IMR-90 (cell line): ENCODE measurements at regions not wholly inside any gene's neighbourhood (a gene's known extent, or its start where the extent isn't known, plus 50 kb on each side); places are given as distances from the start of the nearest gene placed in this dataset.

Experiments
- ATAC-seq: fragments of 200-7000 bp; cut with Tn5 transposase; 2 replicates; pipeline ENCODE4 v1.9.1; 2020; ENCODE audit warnings: low read depth, mild to moderate bottlenecking, moderate library complexity
- BruUV-seq: library from RNA; stranded (reverse); fragments of 400-500 nt; replicated peaks from 2 replicates; lab custom pipeline; 2021; lab: Mats Ljungman, UMichigan
- CTCF ChIA-PET: fragments of 300-600 bp; formaldehyde crosslinking; extraction: SDS; loops from one replicate; lab custom pipeline; 2021; ENCODE audit warnings: antibody characterized with exemption; lab: Yijun Ruan, JAX
- POLR2A ChIA-PET: fragments of 300-600 bp; sonication (Branson Sonifier 250); formaldehyde crosslinking; loops from one replicate; lab custom pipeline; 2022; ENCODE audit warnings: antibody characterized with exemption; ENCODE audit not compliant: unreplicated experiment; lab: Charles Lee
- DNase-seq: peaks from one replicate; pipeline ENCODE4 v3.0.0; 2013
- H2AFZ ChIP-seq: replicated peaks from 2 replicates; pipeline ENCODE3; 2013; ENCODE audit warnings: low read length, mild to moderate bottlenecking; ENCODE audit not compliant: poor library complexity
- H2AK5ac ChIP-seq: 2 replicates; pipeline ENCODE4 v1.6.1; 2013; ENCODE audit warnings: low read depth, low read length, inconsistent platforms
- H2AK9ac ChIP-seq: replicated peaks from 2 replicates; pipeline ENCODE3; 2013; ENCODE audit warnings: mild to moderate bottlenecking, low read depth, low read length, moderate library complexity; ENCODE audit not compliant: poor library complexity
- H2BK120ac ChIP-seq: 2 replicates; pipeline ENCODE4 v1.6.1; 2013; ENCODE audit warnings: low read depth, low read length, inconsistent platforms
- H2BK15ac ChIP-seq: 3 replicates; pipeline ENCODE4 v1.6.1; 2013; ENCODE audit warnings: low read depth, low read length, inconsistent platforms
- H2BK20ac ChIP-seq: 2 replicates; pipeline ENCODE4 v1.6.1; 2013; ENCODE audit warnings: low read depth, mild to moderate bottlenecking, inconsistent platforms, low read length, moderate library complexity
- H2BK5ac ChIP-seq: 2 replicates; pipeline ENCODE4 v1.6.1; 2013; ENCODE audit warnings: mild to moderate bottlenecking, low read depth, low read length, inconsistent platforms; ENCODE audit not compliant: poor library complexity, severe bottlenecking
- H3K14ac ChIP-seq: replicated peaks from 2 replicates; pipeline ENCODE4 v1.6.1; 2013; ENCODE audit warnings: low read depth, low read length, inconsistent platforms
- H3K18ac ChIP-seq: 2 replicates; pipeline ENCODE4 v1.6.1; 2013; ENCODE audit warnings: low read depth, low read length, control low read depth
- H3K23ac ChIP-seq: 2 replicates; pipeline ENCODE4 v1.6.1; 2013; ENCODE audit warnings: low read depth, low read length, inconsistent platforms
- H3K27ac ChIP-seq: 2 replicates; pipeline ENCODE4 v1.5.1; 2013; ENCODE audit warnings: mild to moderate bottlenecking, control low read depth, low read length; ENCODE audit not compliant: insufficient read depth
- H3K27me3 ChIP-seq: 2 replicates; pipeline ENCODE4 v1.6.1; 2013; ENCODE audit warnings: low read length; ENCODE audit not compliant: control insufficient read depth, insufficient read depth
- H3K36me3 ChIP-seq: 2 replicates; pipeline ENCODE4 v1.6.1; 2013; ENCODE audit warnings: low read length, mixed read lengths; ENCODE audit not compliant: control insufficient read depth, insufficient read depth
- H3K4ac ChIP-seq: 2 replicates; pipeline ENCODE4 v1.6.1; 2013; ENCODE audit warnings: low read depth, low read length, inconsistent platforms
- H3K4me1 ChIP-seq: 2 replicates; pipeline ENCODE4 v1.6.1; 2013; ENCODE audit warnings: low read length, mixed read lengths; ENCODE audit not compliant: control insufficient read depth, insufficient read depth
- H3K4me2 ChIP-seq: 2 replicates; pipeline ENCODE4 v1.6.1; 2013; ENCODE audit warnings: low read depth, mild to moderate bottlenecking, control low read depth, low read length, moderate library complexity
- H3K4me3 ChIP-seq: 2 replicates; pipeline ENCODE4 v1.5.1; 2013; ENCODE audit warnings: low read depth, mild to moderate bottlenecking, control low read depth, low read length, moderate library complexity; ENCODE audit not compliant: insufficient read depth
- H3K56ac ChIP-seq: 2 replicates; pipeline ENCODE4 v1.6.1; 2013; ENCODE audit warnings: low read length, inconsistent platforms; ENCODE audit not compliant: insufficient read depth; ENCODE audit errors: extremely low read depth
- H3K79me1 ChIP-seq, 2 experiments: 2 replicates each; pipeline ENCODE4 v1.6.1; 2013; ENCODE audit warnings: low read length in 2 of 2, inconsistent platforms in 1 of 2, low read depth in 1 of 2
- H3K9ac ChIP-seq: 2 replicates; pipeline ENCODE4 v1.6.1; 2013; ENCODE audit warnings: low read depth, low read length, control low read depth
- H3K9me1 ChIP-seq: 2 replicates; pipeline ENCODE4 v1.6.1; 2013; ENCODE audit warnings: low read length, inconsistent platforms; ENCODE audit not compliant: insufficient read depth
- H3K9me3 ChIP-seq: 2 replicates; pipeline ENCODE4 v1.6.1; 2013; ENCODE audit warnings: low read length; ENCODE audit not compliant: control insufficient read depth, insufficient read depth
- H4K20me1 ChIP-seq: 2 replicates; pipeline ENCODE4 v1.6.1; 2013; ENCODE audit warnings: low read length, inconsistent platforms; ENCODE audit not compliant: insufficient read depth
- H4K5ac ChIP-seq: 2 replicates; pipeline ENCODE4 v1.6.1; 2013; ENCODE audit warnings: mild to moderate bottlenecking, low read depth, low read length, control low read depth
- H4K8ac ChIP-seq, 2 experiments: 2 replicates each; pipeline ENCODE4 v1.6.1; 2013; ENCODE audit warnings: low read depth in 2 of 2, low read length in 2 of 2, control low read depth in 1 of 2, inconsistent platforms in 1 of 2
- H4K91ac ChIP-seq: 2 replicates; pipeline ENCODE4 v1.6.1; 2013; ENCODE audit warnings: low read depth, low read length, inconsistent platforms; ENCODE audit not compliant: insufficient read depth
- CEBPB ChIP-seq: IDR thresholded peaks from 2 replicates; pipeline ENCODE4 v1.6.1; 2012; ENCODE audit warnings: low read depth, low read length, improper control_type of control experiment
- FOS ChIP-seq: fragments of 150-350 bp; IDR thresholded peaks from 2 replicates; pipeline ENCODE4 v1.6.1; 2016; ENCODE audit warnings: low read depth, low read length
- MAFK ChIP-seq: IDR thresholded peaks from 2 replicates; pipeline ENCODE4 v1.6.1; 2012; ENCODE audit warnings: low read depth, low read length, improper control_type of control experiment
- MXI1 ChIP-seq: IDR thresholded peaks from 2 replicates; pipeline ENCODE4 v1.6.1; 2012; ENCODE audit warnings: low read depth, mild to moderate bottlenecking, low read length, moderate library complexity, borderline replicate concordance
- POLR2A ChIP-seq: IDR thresholded peaks from 2 replicates; pipeline ENCODE4 v1.6.1; 2012; ENCODE audit warnings: mild to moderate bottlenecking, low read depth, low read length
- RAD21 ChIP-seq: IDR thresholded peaks from 2 replicates; pipeline ENCODE4 v1.6.1; 2012; ENCODE audit warnings: low read length, improper control_type of control experiment
- RCOR1 ChIP-seq: IDR thresholded peaks from 2 replicates; pipeline ENCODE4 v1.6.1; 2012; ENCODE audit warnings: mild to moderate bottlenecking, low read length, improper control_type of control experiment; ENCODE audit not compliant: insufficient replicate concordance
- RFX5 ChIP-seq: IDR thresholded peaks from 2 replicates; pipeline ENCODE4 v1.8.0; 2012; ENCODE audit warnings: low read depth, mild to moderate bottlenecking, low read length, moderate library complexity
- SMC3 ChIP-seq: fragments of 150-350 bp; IDR thresholded peaks from 2 replicates; pipeline ENCODE4 v1.6.1; 2016; ENCODE audit warnings: low read depth, mild to moderate bottlenecking, antibody characterized with exemption, low read length, moderate library complexity
- USF2 ChIP-seq: fragments of 150-350 bp; IDR thresholded peaks from 2 replicates; pipeline ENCODE4 v1.6.1; 2017; ENCODE audit warnings: mild to moderate bottlenecking, antibody characterized with exemption, low read length, low read depth
- WGBS, 2 experiments: methylation state at CpG; one replicate each; pipeline versions ENCODE4 v1.1.5 to v1.1.7; 2013; ENCODE audit warnings: missing lambda C conversion rate in 2 of 2; ENCODE audit not compliant: insufficient read length in 1 of 2; ENCODE audit errors: extremely low coverage in 2 of 2; 5-methylcytosine and 5-hydroxymethylcytosine counted together
- dilution Hi-C: fragments of 300-500 bp; cut with HindIII; formaldehyde crosslinking; loops from one replicate; pipeline ENCODE4 v1.14.3; 2018; ENCODE audit warnings: low sequenced_read_pairs; ENCODE audit not compliant: unreplicated experiment
- in situ Hi-C: fragments of 300-500 bp; cut with MboI; formaldehyde crosslinking; loops from 3 replicates; pipeline ENCODE4 v1.14.3; 2019; ENCODE audit warnings: low sequenced_read_pairs, inconsistent platforms, mixed read lengths
- intact Hi-C: fragments of 100-400 bp; cut with micrococcal nuclease; formaldehyde crosslinking; loops from 2 replicates; pipeline ENCODE4 v1.10.0; 2022

GRCh38 chr9:38299856-38300255 lies 92.6 kb upstream of the ALDH1B1 start:
- no peak overlapping the region for H2AK5ac ChIP-seq
- no peak overlapping the region for H3K27ac ChIP-seq
- no peaks in the 10 kb centered on the region for H3K4me1 ChIP-seq
- ChIA-PET POLR2A (no interaction called here), CTCF (no interaction called here)
- no peak overlapping the region for H4K8ac ChIP-seq
- H3K14ac ChIP-seq: no peak overlapping the region
- H2AK9ac ChIP-seq: no peak overlapping the region
- TF ChIP-seq RAD21 (no peak), RCOR1 (no peak), MXI1 (no peak), USF2 (no peak), MAFK (no peak), FOS (no peak), RFX5 (no peak), SMC3 (no peak), POLR2A (no peak), CEBPB (no peak)
- H2BK20ac ChIP-seq: no peak overlapping the region
- intact Hi-C loops: no loop called here
- no peak overlapping the region for H2AFZ ChIP-seq
- no peaks in the 10 kb centered on the region for H3K79me1 ChIP-seq
- no peak overlapping the region for H4K91ac ChIP-seq
- H3K4ac ChIP-seq: no peak overlapping the region
- H2BK120ac ChIP-seq: no peak overlapping the region
- no peak overlapping the region for H3K23ac ChIP-seq
- H2BK5ac ChIP-seq: no peak overlapping the region
- no CpG with 5 or more reads among the region's 3 CpGs for WGBS, 2 experiments
- H3K4me2 ChIP-seq: no peak overlapping the region
- BruUV-seq: no TSS peak
- H4K5ac ChIP-seq: no peak overlapping the region
- no peak overlapping the region for H3K9ac ChIP-seq
- no peak overlapping the region for H3K56ac ChIP-seq
- H3K27me3 ChIP-seq: peaks cover 28% of the 10 kb centered on the region
- H3K18ac ChIP-seq: no peak overlapping the region
- H4K20me1 ChIP-seq: no peaks in the 10 kb centered on the region
- H2BK15ac ChIP-seq: no peak overlapping the region
- in situ Hi-C loops: no loop called here
- H3K4me3 ChIP-seq: no peak overlapping the region
- DNase-seq: no peak
- ATAC-seq: no peak
- no peaks in the 10 kb centered on the region for H3K36me3 ChIP-seq
- no peaks in the 10 kb centered on the region for H3K9me1 ChIP-seq
- no peaks in the 10 kb centered on the region for H3K9me3 ChIP-seq
- dilution Hi-C loops: no loop called here
